ENCODE measurements at regions not wholly inside any gene's neighbourhood (a gene's known extent, or its start where the extent isn't known, plus 50 kb on each side); places are given as distances from the start of the nearest gene placed in this dataset.

DNA sequence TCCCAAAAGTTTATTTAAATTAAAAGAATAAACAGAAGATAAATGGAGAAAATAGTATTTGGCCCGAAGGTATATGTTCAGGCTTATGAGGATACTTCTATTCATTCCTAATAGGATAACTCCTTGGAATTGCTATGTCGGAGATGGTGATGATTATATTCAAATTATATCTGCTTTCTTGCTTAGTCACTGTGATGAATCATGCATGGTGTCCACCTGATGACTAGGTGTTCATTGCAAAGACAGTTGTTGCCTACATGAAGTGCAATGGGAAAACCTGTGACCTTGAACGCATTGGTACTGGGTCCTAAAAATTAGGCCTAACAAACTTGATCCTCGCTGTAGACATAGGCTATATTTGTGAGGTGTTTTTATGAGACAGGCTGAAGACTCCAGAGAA is 617.3 kb upstream of the ZEB2 start:
- Histone ChIP-seq H3K27ac (replicated peaks) (no peak overlapping the region), H3K4me3 (replicated peaks; ENCODE audit: insufficient read depth, low read length) (no peak overlapping the region), H3K27me3 (ENCODE audit: insufficient read depth, poor library complexity, severe bottlenecking) (no peaks in the 10 kb centered on the region)
- DNase-seq (ENCODE audit: low read depth in 1 of 2, low spot score in 1 of 2) = no peak
- no peak for TF ChIP-seq SPI1 (IDR thresholded peaks at IDR 0.05; ENCODE audit: borderline replicate concordance, low read depth)
- no peak for TF ChIP-seq POLR2AphosphoS5 (IDR thresholded peaks at IDR 0.05; ENCODE audit: low read depth)
- TF ChIP-seq, protein P1, sequence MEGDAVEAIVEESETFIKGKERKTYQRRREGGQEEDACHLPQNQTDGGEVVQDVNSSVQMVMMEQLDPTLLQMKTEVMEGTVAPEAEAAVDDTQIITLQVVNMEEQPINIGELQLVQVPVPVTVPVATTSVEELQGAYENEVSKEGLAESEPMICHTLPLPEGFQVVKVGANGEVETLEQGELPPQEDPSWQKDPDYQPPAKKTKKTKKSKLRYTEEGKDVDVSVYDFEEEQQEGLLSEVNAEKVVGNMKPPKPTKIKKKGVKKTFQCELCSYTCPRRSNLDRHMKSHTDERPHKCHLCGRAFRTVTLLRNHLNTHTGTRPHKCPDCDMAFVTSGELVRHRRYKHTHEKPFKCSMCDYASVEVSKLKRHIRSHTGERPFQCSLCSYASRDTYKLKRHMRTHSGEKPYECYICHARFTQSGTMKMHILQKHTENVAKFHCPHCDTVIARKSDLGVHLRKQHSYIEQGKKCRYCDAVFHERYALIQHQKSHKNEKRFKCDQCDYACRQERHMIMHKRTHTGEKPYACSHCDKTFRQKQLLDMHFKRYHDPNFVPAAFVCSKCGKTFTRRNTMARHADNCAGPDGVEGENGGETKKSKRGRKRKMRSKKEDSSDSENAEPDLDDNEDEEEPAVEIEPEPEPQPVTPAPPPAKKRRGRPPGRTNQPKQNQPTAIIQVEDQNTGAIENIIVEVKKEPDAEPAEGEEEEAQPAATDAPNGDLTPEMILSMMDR (IDR thresholded peaks at IDR 0.05; ENCODE audit: insufficient read depth, low read length) = no peak
- TF ChIP-seq, protein P2, sequence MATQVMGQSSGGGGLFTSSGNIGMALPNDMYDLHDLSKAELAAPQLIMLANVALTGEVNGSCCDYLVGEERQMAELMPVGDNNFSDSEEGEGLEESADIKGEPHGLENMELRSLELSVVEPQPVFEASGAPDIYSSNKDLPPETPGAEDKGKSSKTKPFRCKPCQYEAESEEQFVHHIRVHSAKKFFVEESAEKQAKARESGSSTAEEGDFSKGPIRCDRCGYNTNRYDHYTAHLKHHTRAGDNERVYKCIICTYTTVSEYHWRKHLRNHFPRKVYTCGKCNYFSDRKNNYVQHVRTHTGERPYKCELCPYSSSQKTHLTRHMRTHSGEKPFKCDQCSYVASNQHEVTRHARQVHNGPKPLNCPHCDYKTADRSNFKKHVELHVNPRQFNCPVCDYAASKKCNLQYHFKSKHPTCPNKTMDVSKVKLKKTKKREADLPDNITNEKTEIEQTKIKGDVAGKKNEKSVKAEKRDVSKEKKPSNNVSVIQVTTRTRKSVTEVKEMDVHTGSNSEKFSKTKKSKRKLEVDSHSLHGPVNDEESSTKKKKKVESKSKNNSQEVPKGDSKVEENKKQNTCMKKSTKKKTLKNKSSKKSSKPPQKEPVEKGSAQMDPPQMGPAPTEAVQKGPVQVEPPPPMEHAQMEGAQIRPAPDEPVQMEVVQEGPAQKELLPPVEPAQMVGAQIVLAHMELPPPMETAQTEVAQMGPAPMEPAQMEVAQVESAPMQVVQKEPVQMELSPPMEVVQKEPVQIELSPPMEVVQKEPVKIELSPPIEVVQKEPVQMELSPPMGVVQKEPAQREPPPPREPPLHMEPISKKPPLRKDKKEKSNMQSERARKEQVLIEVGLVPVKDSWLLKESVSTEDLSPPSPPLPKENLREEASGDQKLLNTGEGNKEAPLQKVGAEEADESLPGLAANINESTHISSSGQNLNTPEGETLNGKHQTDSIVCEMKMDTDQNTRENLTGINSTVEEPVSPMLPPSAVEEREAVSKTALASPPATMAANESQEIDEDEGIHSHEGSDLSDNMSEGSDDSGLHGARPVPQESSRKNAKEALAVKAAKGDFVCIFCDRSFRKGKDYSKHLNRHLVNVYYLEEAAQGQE (IDR thresholded peaks at IDR 0.05; ENCODE audit: insufficient replicate concordance, low read depth) = no peak
- TF ChIP-seq GABPA (IDR thresholded peaks at IDR 0.05; ENCODE audit: low read depth) = no peak

DNA sequence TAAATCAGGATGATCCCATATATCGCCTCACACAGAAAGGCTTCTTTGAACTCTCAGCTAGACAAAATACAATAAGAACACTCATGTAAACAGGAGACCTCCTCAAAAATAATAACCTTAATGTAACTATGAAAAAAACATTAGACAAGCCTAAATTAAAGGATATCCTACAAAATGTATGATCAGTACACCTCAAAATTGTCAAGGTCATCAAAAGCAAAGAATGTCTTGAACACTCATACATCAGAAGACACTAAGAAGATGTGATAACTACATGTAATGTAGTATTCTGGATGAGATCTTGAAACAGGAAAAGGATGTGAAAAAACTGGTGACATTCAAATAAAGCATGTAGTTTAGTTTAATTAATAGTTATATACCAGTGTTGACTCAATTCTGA is 616.8 kb upstream of the ZEB2 start:
- no peaks in the 10 kb centered on the region for H3K27me3 ChIP-seq (ENCODE audit: insufficient read depth, poor library complexity, severe bottlenecking)
- no peak for DNase-seq (ENCODE audit: low read depth in 1 of 2, low spot score in 1 of 2)
- H3K27ac ChIP-seq (replicated peaks) = no peak overlapping the region
- no peak for TF ChIP-seq SPI1 (IDR thresholded peaks at IDR 0.05; ENCODE audit: borderline replicate concordance, low read depth)
- TF ChIP-seq, protein P2 (IDR thresholded peaks at IDR 0.05; ENCODE audit: insufficient replicate concordance, low read depth) = no peak
- H3K4me3 ChIP-seq (replicated peaks; ENCODE audit: insufficient read depth, low read length) = no peak overlapping the region

DNA sequence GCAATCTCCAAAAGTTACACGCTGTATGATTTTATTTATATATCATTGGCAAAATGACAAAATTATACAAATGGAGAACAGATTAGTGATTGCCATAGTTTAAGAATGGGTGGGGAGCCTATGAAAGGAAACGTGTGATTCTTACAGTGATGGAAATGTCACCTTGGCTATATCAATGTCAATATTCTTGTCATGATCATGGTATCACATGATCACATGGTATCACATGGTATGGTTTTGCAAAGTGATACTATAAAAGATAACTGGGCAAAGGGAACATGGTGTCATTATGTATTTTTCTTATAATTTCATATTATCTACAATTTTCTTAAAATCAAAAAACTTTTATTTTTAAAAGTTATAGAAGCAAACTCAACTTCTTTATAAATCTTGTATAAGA is 606.2 kb upstream of the ZEB2 start:
- Histone ChIP-seq H3K27ac (replicated peaks) (no peak overlapping the region), H3K27me3 (ENCODE audit: insufficient read depth, poor library complexity, severe bottlenecking) (no peaks in the 10 kb centered on the region), H3K4me3 (replicated peaks; ENCODE audit: insufficient read depth, low read length) (no peak overlapping the region)
- TF ChIP-seq, protein P2 (IDR thresholded peaks at IDR 0.05; ENCODE audit: insufficient replicate concordance, low read depth) = no peak
- TF ChIP-seq, protein P1 (IDR thresholded peaks at IDR 0.05; ENCODE audit: insufficient read depth, low read length) = no peak
- TF ChIP-seq POLR2AphosphoS5 (IDR thresholded peaks at IDR 0.05; ENCODE audit: low read depth) = no peak
- no peak for TF ChIP-seq GABPA (IDR thresholded peaks at IDR 0.05; ENCODE audit: low read depth)
- no peak for TF ChIP-seq SPI1 (IDR thresholded peaks at IDR 0.05; ENCODE audit: borderline replicate concordance, low read depth)
- DNase-seq (ENCODE audit: low read depth in 1 of 2, low spot score in 1 of 2) = no peak

DNA sequence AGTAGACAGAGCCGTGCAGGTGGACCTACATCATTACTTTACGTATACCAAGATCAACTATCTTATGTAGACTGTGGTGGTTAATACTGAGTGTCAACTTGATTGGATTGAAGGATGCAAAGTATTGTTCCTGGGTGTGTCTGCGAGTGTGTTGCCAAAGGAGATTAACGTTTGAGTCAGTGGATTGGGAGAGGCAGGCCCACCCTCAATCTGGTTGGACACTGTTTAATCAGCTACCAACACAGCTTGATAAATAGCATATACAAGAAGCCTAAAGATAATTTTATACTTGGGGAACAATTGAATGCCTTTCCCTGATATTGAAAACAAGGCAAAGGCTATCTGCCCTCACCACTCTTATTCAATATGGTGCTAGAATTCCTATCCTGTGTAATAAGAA is 604.2 kb upstream of the ZEB2 start:
- TF ChIP-seq SPI1 (IDR thresholded peaks at IDR 0.05; ENCODE audit: borderline replicate concordance, low read depth) (no peak), GABPA (IDR thresholded peaks at IDR 0.05; ENCODE audit: low read depth) (no peak), POLR2AphosphoS5 (IDR thresholded peaks at IDR 0.05; ENCODE audit: low read depth) (no peak)
- TF ChIP-seq, protein P2 (IDR thresholded peaks at IDR 0.05; ENCODE audit: insufficient replicate concordance, low read depth) = no peak
- TF ChIP-seq, protein P1 (IDR thresholded peaks at IDR 0.05; ENCODE audit: insufficient read depth, low read length) = no peak
- Histone ChIP-seq H3K27ac (replicated peaks) (no peak overlapping the region), H3K4me3 (replicated peaks; ENCODE audit: insufficient read depth, low read length) (no peak overlapping the region), H3K27me3 (ENCODE audit: insufficient read depth, poor library complexity, severe bottlenecking) (no peaks in the 10 kb centered on the region)
- no peak for DNase-seq (ENCODE audit: low read depth in 1 of 2, low spot score in 1 of 2)

Data from HL-60 (cell line).